ENCODE measurements at regions not wholly inside any gene's neighbourhood (a gene's known extent, or its start where the extent isn't known, plus 50 kb on each side); places are given as distances from the start of the nearest gene placed in this dataset.
A peak's percentile ranks its signal among the peaks of the same experiment; 100 is the strongest.
"Not testable (repeated sequence)": the region's sequence is repeated elsewhere in the genome, so short reads cannot be mapped to it uniquely, and the experiment has no call there.

- DNase-seq = not testable (repeated sequence)
Observed at GRCh38 chr20:30297878-30298595, 959.4 kb upstream of the DEFB115 start.

DNA sequence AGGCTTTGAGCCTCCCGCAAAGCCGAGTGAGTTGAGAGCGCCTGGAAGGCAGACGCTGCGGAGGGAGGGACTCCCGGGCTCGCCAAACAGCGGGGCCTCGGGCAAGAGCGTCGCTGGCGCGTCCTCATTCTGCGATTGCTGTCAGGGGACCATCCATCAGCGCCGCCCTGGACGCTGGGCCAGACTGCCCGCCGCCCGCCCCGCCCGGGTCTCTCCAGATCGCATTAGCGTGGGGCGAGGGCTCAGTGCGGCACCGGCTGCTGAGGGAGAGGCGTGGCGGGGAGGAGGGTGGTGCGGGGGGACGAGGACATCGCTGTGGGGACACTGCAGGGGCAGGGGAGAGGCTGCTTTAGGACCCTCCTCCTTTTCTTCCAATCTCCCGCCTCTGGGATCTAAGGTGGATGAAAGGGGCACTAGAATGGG, 957.2 kb upstream of the DEFB115 start:
- DNase-seq = peak; percentile 20

DNA sequence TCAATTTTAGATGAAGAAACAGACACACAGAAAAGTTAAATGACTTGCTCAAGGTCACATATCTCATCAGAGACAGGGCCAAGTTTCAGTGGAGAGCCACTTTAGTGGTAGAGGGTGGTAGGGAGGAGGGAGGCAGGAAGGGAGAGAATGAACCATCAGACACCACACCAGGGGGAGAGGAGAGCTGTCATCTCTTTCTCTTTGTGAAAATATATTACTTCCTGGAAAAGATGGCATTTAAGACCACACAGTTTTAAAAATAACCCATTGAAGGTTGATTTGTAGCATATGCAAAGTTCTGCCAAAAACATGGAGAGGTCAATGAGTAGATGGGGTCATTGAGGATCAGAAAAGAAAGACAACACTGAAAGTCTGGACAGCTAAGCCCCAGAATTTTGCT, 954.7 kb upstream of the DEFB115 start:
- not testable (repeated sequence) for DNase-seq

GRCh38 chr20:30309938-30310337, 947.5 kb upstream of the DEFB115 start:
- DNase-seq = not testable (repeated sequence)

DNA sequence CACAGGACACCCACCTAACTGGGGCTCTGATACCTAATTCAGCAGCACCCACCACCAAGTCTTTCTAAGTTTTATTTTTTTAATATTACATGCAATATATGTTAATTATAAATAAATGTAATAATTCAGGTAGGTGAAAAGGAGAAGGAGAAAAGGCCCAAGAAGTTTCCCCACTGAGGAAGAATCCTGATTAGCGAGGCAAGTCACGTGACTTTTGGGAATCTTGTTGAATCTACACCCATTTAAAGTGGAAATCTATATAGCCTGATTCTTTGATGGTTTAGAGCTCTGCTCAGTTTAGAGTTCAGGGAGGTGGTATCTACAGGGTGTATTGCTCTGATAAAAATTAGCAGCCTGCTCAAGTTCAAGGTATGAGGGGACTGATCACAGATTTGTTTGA, 947.1 kb upstream of the DEFB115 start:
- DNase-seq = not testable (repeated sequence)

- not testable (repeated sequence) for DNase-seq
Observed at GRCh38 chr20:30312220-30312619, 945.2 kb upstream of the DEFB115 start.

- not testable (repeated sequence) for DNase-seq
Observed at GRCh38 chr20:30313660-30314059, 943.8 kb upstream of the DEFB115 start.

GRCh38 chr20:30316063-30316462, 941.4 kb upstream of the DEFB115 start:
- not testable (repeated sequence) for DNase-seq

DNA sequence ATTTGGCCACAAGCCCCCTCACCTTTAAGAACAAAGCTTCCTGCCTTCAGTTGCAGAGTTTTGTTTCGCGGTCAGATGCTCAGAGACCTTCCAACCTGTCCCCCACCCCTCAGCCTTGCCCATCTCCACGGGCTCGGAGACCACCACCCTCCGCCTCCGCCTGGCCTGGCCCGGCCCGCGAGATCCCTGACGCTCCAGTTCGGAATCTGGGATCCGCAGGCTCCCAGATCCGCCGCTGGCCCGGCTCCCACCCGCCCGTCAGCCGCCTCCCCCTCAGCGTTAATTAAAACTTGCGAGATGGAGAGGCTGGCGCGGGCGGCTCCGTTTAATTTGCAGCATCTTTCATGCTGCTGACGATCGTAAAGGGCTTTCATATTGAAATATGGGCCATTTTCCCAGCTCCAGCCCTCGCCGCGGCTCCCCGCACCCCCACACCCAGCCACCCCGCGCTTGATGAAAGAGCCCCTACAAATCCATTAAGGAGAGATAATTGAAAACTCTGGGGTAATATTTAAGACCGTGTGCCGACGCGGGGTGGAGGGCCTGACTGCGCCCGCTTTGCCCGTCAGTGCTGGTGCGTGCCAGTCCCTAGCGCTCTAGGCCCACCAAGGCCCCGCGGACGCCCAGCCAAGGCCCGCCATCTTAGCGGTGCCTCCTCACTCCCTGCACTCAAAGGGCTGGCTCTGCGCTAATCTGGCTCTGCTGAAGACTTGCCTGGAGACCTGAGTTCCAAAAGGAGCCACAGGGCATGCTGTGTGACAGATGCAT, 940.7 kb upstream of the DEFB115 start:
- not testable (repeated sequence) for DNase-seq

- DNase-seq = not testable (repeated sequence)
Observed at GRCh38 chr20:30333744-30334143, 923.7 kb upstream of the DEFB115 start.

DNA sequence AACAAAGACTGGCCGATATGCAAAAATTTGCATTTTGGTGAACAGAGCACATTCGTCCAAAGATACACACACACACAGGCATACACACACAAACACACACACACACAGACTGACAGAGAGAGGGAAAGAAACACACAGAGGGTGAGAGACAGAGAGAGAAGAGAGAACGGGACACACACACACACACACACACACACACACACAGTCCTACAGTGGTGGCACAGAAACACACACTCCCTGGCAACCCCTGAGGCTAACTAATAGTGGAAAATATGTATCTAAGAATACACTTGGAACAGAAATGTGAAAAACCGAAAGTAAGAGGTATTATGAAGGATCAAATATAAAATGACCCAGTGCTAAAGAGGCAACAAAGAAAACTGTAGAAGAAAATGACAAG, 919.9 kb upstream of the DEFB115 start:
- DNase-seq = not testable (repeated sequence)

GRCh38 chr20:30348932-30349331, 908.5 kb upstream of the DEFB115 start:
- DNase-seq = peak; percentile 6

DNA sequence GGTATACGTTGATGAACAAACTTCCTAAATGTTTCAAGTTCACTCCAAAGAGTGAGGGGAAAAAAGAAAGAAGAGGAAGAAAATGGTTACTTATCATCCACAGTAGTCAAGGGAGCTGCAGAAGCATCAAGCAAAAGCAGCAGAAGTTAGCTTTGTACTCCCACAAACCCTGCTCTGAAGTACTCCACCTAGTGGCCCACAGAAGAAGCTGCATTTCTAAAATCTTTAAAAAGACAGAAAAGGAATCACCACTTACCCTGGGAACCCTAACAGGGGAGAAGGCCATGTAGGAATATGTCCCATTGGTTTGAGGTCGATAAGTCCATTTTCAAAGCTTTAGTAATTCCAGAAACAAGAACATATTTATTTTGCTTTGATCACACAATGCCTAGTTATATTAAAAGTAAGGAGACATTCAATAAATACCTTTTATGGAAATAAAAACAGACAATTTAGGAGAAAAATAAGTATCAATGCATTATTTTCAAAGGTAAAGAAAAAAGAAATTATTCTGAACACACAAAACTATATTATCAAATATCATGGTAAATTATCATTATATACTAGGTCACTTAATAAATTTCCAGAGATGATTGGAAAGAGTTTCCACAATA, 900.5 kb upstream of the DEFB115 start:
- DNase-seq = not testable (repeated sequence)

DNA sequence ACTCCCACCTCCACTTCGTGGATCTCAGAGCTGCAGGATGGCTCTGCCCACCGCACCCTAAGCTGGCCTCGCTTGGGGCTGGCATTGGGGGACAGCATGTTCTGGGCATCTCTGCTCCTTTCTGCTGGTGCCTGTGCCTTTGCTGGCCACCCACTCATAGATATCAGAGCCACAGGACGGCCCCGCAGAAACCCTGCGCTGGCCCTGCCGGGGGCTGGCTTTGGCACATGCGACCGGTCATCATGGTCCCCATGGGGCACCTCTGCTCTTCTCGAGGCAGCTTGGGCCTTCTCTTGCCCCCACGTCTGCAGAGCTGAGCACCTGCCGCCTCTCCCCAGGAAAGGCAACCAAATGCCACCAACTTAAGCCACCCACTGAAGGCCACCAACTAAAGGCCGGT, 895.7 kb upstream of the DEFB115 start:
- DNase-seq = not testable (repeated sequence)

DNA sequence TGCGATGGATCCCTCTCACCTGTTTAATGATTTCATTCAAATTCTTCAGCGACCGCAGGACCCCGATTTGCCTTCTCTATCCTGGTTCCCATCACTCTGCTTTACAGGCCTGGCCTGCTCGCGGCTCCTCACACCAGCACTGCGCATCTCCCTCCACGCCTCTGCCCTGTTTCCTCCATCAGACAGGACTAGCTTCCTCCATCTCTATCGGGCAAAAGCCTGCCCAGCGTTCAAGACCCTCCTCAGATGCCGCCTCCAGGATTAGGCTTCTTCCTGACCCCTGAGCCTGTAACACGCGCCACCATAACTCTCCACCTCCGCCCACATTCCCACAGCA, 881.1 kb upstream of the DEFB115 start:
- DNase-seq = not testable (repeated sequence)

DNA sequence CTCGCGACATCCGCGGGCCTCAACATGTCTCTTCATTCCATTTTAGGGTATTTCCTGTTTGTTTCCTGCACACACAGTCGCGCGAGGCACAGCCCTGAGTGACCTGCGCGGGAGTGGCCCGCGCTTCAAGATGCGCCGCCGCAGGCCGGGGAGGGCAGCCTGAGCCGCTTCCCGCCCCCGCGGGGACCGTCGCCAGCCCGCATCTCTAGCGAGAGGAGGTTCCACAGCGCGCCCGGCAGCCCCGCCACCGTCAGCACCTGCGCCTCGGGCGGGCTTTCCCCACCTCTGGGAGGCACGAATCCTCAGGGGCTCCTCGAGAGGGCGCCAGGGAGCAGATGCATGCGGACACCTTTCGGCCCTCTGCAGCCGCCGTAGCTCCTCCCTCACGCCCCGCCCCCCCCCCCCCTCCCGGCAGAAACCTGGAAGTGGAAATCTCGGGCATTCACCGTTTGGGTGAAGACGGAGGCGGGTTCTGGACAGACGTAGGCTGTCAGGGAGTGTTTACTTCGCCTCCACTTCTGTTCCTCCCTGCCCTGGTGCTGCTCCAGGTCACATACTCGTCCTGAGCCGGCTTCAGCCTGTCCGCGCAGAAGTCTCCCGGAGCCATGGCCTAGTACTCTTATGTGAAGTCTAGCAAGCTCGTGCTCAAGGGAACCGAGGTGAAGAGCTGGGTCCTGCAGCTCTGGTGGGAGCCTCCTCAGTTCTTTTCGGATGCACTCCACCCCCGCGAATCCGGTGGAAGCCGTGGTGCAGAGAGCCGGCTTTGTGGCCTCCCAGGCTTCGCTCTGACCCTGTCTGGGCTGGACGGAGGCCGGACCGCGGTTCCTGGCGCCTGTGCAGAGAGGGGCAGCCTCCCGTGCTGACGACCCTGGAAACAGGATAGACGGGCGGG, 880.5 kb upstream of the DEFB115 start:
- DNase-seq = peak; percentile 87

DNA sequence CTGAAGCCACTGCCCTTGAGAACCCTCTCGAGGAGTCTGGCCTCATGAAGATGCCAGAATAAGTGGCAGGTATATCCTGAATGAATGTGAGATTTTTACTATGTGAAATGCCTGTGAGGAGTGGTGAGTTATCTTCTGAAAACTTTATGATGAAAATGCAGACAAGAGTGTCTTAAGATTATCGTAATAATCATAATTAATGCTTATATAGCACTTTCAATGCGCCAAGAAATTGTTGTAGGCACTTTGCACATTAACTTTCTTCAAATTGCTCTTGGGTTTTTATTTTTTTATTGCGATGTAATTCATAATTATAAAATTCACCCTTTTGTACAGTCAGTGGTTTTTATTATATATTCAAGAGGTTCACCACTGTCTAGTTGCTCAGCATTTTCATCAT, 879.1 kb upstream of the DEFB115 start:
- not testable (repeated sequence) for DNase-seq

DNA sequence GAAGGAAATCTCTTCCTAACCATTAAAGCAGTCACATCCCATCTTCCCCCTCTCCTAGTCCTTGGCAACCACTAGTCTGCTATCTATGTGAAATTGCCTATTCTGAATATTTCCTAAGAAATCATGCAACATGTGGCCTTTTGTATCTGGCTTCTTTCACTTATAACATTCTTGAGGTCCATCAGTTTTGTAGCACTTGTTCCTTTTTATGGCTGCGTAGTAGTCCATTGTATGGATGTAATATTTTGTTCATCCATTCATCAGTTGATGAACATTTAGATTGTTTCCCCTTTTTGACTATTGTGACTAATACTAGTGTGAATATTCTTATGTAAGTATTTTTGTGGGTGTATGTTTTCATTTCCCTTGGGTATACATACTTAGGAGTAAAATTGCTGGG, 878.7 kb upstream of the DEFB115 start:
- DNase-seq = not testable (repeated sequence)

- DNase-seq = not testable (repeated sequence)
Observed at GRCh38 chr20:30384841-30385240, 872.6 kb upstream of the DEFB115 start.

DNA sequence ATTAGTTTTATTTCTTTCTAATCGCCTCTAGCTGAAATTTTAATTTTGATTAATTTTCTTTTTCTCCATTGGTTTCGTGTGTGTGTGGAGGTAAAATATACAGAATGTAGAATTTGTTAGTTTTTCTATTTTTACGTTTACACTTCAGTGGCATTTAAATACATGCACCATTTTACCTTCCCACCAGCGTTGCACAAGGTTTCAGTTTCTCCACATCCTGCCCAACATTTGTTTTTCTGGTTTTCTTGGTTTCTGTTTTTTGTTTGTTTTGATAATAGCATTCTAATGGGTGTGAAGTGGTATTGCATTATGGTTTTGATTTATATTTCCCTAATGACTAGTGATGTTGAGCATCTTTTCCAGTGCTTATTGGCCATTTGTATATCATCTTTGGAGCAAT, 871.4 kb upstream of the DEFB115 start:
- not testable (repeated sequence) for DNase-seq

DNA sequence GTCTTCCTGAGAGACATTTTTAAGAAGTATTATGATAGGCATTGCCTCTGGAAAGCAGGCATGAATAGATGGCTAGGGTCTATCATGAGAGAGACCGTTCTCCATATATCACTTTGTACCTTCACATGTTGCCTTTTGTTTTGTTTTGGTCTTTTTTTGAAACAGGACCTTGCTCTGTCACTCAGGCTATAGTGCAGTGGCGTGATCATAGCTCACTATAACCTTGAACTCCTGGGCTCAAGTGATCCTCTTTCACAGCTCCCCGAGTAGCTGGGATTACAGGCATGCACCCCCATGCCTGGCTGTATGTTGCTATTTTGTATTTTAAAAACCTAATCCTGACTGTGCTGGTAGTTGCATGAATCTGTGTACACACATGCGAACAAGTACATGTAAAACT, 869.6 kb upstream of the DEFB115 start:
- DNase-seq = not testable (repeated sequence)

GRCh38 chr20:30393523-30393922, 863.9 kb upstream of the DEFB115 start:
- DNase-seq = not testable (repeated sequence)

DNA sequence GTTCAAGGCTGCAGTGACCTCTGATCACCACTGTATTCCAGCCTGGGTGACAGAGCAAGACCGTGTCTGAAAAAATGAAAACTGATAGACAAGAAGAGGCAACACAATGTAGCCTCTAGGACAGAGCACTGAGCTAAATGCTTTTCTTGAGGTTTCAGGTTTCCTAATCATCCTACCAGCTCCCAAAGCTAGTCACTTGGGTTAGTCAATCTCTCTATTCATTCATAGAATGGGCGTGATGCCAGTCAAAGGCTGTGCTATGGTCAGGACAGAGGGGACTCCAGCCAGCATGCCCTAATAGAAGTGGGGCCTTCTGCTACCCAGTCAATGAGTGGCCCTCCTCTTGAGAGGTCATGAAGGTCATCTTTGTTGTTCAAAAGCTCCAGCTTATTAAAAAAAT, 860.4 kb upstream of the DEFB115 start:
- not testable (repeated sequence) for DNase-seq
